Stimulated activated CD8-positive, alpha-beta memory T cell treated with anti-CD3 and anti-CD28 coated beads, Interleukin-12 subunit alpha, Interleukin-12 subunit beta, amount 100 ng/mL, for 1 hour (primary cell): ENCODE measurements at regions not wholly inside any gene's neighbourhood (a gene's known extent, or its start where the extent isn't known, plus 50 kb on each side); places are given as distances from the start of the nearest gene placed in this dataset.
"Not testable (repeated sequence)": the region's sequence is repeated elsewhere in the genome, so short reads cannot be mapped to it uniquely, and the experiment has no call there.

Experiments used
- DNase-seq: peaks from one replicate; pipeline ENCODE4 v3.0.0-alpha.2; 2020; ENCODE audit warnings: low read depth

DNA sequence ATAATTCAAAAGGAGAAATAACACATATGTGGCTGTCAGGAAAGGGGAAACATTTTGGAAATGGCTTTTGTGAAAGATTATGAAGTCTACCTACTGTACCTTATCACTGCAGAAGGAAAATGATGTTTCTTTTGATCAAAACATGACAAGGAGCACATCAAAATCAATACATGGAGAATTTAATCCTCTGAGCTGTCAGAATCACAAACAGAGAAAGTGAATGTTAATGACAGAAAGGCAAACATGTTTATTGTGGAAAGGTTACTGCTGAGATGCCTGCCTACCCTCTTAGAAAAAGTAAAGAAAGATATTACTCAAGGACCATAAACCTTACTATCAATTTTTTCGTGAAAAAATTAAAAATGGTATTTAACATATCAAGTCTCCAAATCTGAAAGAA is 794.5 kb upstream of the GYPC start:
- no peak for DNase-seq

DNA sequence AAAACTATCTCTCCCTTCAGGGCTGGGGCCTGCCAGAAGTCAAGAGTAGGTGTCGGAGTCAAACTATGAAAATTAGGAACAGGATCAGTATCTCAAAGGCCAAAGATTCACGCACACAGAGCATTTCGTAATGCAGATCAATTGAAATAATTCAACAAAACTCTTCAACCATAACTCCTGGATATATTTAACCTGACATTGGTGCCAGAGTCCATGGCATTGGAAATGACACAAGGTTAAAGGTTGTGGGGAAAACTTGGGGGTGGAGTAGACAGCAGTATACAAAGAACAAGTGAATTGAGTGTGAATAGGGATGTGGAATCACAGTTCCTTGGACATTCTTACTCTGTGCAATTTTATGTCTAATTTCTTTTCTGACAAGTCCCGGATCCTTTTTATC is 788.0 kb upstream of the GYPC start:
- no peak for DNase-seq

DNA sequence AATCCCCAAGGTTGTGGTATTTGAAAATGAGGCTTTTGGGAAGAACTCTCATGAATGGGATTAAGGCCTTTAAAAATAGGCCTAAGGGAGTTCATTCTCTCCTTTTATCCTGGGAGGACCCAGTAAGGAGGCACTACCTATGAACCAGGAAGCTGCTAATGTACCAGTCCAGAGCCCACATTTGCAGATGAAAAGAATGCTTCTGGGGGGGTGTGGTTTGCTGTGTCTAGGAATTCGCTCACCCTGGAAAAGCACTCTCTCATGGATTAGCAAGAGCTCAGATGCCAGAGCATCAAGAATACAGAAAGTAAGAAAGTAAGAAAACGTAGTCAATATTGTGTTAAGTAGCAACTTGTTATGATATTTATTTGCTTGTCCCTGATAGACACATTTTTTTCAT is 785.7 kb upstream of the GYPC start:
- no peak for DNase-seq

DNA sequence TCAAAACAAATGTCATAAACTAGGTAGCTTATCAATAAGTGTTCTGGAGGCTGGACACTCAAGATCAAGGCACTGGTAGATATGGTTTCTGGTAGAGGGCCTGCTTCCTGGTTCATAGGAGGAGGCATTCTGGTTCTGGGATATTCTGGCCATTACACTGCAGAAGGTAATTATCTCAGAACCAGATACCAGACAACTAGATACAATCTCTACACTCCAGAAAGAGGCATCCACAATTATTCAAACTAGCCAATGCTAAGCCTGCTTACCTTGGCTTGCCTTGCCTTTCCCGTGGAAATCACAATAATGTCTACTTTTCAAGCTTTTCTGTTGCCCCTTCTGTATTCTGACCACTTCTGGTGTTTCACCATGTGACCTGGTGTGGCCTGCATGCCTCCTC is 785.2 kb upstream of the GYPC start:
- DNase-seq, result no peak

DNA sequence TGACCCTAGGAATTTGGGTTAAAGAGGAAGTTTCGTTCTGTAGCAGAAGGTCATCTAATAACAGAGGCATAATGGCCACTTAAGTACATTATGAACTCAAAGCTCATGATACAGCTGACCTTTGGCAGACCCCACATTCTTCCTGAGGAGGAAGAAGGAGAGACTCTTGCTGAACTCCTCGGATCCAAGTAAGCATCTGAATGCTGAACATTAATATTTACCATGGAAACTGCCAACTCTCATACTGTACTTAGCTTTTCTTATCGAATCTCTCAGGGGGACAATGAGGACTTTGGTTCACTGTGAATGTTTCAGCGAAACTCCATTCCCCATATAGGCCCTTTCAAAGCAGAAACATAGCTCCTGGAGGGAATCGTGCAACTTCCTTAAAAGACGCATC is 781.4 kb upstream of the GYPC start:
- DNase-seq, result no peak

DNA sequence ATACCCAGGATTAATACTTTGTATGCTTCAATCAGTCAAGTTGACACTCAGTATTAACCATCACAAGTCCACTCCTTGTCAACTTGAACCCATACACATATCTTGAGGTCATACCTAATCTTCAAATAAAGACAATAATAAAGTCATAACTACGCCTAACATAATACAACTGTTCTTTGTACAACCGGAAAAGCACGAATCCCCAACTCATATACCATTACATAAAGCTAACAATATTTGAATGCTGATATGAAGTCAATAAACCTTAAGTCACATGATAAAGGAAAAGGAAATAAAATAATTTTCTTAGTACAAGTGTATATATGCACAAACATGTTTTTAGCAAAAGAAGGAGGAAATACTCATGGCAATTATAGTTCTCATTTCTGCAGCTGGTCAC is 770.6 kb upstream of the GYPC start:
- DNase-seq, result no peak

DNA sequence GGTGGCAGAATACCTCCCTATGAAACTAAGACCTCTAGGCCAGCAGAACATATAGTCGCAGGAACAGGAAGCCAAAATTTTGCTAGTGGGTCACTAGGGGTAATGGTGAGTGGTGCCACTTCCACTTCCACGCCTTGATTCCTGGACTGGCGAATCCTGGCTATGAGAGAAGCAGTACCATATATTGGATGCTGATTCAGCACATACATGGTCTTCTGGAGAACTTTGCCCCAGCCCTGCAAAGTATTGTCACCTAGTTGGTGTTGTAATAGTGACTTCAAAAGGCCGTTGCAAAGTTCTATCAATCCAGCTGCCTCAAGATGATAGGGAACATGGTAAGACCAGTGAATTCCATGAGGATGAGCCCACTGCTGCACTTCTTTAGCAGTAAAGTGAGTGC is 769.8 kb upstream of the GYPC start:
- no peak for DNase-seq

DNA sequence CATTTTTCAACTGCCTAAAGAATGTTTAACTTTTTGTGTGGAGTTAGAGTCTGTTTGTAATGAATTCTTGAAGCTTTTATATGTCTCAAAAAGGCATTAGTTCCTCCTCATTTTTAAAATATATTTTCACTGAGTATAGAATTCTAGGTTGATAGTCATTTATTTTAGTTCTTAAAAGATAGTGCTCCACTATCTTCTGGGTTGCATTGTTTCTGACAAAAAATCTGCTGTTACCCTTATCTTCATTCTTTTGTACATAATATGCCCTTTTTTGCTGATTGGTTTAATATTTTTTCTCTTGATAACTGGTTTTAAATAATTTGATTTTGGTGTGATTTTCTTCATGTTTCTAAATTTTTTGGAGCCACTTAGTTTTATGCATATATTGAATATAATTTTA is 754.7 kb upstream of the GYPC start:
- no peak for DNase-seq

DNA sequence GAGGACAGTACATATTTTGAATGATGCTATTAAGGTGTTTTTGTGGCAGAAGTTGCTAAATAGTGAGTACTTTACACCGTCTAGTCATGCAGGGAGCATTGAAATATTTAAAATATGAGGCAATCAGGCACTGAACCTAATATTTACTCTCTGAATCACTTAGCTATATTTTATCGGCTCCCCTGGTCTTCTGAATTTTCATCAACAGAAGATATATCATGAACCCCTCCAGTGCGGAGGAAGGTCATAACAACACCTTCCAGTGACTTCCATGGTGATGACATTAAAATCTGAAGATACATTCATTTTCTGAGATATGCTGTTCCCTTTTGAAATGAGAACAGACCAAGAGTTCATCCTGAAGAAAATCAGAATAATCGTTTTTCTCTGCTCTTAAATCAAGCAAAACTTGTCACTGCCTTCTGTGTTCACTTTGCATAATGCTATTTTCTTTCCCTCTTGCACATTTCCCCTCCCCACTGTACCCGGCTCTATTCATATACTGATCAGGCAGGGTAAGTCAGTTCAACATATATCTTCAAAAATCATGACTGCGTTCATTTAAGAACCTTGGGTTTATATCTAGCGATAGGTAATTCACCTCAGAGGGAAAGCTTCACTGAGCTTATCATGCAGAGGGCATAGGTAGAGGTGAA is 729.9 kb upstream of the GYPC start:
- no peak for DNase-seq

DNA sequence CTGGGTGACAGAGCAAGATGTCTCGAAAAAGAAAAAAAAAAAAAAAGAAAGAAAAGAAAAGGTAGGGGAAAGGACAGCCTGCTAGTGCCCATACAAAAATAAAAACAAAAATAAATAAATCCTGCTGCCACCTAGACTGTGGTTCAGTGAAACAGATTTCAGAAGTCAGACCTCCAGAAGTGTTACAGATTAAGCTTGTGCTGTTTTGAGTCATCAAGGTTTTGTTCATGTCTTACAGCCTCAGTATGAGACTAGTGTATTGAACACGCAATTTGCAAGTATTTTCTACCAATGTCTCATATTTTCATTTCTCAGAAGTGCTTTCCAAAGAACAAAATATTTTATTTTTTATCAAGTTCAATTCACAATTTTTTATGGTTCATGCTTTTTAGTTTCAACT is 720.4 kb upstream of the GYPC start:
- no peak for DNase-seq

DNA sequence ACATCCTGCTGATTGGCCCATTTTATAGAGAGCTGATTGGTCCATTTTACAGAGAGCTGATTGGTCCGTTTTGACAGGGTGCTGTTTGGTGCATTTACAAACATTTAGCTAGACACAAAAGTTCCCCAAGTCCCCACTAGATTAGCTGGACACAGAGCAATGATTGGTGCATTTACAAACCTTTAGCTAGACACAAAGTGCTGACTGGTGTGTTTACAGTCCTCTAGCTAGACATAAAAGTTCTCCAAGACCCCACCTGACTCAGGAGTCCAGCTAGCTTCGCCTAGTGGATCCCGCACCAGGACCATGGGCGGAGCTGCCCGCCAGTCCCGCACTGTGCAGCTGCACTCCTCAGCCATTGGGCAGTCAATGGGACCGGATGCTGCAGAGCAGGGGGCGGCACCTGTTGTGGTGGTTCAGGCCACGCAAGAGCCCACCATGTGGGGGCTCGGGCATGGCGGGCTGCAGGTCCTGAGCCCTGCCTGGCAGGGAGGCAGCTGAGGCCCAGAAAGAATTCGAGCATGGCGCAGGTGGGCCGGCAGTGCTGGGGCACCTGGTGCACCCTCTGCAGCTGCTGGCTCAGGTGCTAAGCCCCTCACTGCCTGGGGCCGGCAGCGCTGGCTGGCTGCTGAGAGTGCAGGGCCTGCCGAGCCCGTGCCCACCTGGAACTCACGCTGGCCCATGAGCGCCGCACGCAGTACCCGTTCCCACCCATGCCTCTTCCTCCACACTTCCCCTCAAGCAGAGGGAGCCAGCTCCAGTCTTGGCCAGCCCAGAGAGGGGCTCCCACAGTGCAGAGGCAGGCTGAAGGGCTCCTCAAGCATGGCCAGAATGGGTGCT is 713.2 kb upstream of the GYPC start:
- no peak for DNase-seq

DNA sequence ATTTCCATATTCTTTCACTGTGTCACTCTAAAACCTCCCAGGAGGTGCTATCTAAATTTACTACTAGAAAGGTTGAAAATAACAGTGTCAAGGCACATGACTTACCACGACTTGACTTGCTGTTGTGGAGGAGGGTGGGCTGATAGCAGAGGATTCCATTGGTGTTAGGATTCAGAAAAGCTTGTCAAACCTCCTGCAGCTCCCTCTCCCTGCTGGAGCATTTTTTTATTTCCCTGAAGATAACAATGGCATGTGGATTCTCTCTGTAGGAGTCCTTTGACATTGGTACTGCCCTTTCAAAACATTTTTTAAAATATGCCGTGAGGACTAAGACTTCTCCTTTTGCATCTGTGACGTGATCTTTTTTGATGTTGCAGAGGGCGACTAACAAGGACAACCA is 696.9 kb upstream of the GYPC start:
- no peak for DNase-seq

DNA sequence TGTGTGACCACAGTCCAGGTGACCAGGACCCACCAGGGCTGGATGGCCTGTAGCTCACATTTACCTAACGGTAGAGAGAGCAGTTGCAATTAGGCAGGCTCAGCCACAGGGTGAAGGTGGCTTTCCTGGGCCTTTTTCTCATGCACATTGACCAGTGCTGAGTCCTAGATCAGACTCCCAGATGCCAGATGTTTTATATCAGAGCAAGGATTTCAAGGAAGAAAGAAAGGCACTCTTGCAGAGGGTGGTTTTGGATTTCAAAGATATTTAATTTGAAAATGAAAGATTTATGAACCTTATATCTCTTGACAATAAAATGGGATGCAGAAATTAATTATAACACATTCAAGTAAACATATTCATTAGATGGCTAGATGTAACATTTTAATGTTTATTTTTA is 694.2 kb upstream of the GYPC start:
- no peak for DNase-seq

DNA sequence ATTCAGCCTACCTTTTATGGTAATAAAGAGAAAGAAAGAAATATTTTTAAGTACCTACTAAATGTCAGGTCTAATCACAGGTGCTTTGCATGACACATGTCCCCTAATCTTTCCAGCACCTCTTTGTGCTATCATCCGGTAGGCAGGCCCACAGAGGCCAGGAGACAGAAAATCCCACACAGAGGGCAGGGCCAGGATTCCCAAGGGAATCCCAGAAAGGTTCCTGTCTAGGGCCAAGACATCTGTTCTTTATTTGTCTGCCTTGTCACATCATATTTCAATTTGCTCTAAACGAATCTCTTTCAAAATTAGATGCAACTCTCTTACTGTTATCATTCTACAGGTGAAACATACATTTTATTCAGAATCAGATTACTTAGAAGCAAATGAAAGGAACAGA is 676.1 kb upstream of the GYPC start:
- no peak for DNase-seq

DNA sequence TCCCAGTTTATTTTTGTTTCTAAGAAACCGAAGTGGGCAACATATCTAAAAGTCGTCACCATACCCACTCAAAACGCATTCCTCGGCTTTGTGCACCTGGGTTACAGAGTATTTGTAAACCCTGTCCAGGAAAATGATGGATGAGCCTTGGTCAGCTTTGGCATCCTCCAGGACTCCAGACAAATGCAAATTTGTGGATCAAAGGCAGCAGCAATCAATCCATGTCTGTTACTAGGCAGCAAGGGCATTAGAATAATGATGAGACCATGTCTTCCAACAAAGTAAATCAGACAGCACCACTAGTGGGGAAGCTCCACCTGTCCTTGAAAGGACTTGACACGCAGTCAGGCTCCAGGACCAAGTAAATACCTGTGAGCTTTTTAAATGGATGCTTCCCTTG is 672.6 kb upstream of the GYPC start:
- DNase-seq, result no peak

DNA sequence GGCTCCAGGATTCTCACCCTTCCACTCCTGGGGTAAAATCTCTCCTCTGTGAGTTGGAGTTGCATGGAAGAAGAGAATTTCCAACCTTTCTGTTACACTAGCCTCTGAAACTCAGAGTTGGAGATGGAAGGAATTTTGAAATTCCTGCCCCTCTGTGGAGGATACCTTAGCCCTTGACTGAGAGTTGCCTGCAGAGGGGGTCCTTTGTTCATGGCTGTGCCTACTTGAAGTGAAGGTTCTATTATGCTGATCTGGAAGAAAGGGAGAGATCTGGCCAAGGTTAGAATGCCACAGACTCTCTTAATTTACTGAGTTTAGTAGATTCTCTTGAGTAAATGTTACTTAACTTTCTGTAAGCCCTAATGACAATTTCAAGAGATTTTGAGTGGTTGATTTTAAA is 626.6 kb upstream of the GYPC start:
- DNase-seq, result no peak

DNA sequence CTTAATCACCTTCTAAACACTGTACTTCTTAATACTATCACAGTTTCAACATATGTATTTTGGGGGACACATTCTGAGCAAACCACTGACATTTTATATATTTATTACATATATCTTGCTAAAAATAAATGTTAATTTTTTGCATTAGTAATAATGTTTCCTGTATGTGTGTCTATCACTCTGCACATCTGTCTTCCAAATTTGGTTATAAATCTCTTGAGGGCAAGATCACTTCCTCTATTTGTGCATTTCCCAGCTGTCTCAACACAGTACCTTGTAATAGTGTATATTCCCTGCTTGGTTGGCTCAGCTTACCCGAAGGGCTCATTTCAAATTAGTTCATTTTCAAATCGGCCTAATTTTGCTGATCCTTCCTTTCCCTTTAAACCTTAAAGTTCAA is 617.1 kb upstream of the GYPC start:
- no peak for DNase-seq

DNA sequence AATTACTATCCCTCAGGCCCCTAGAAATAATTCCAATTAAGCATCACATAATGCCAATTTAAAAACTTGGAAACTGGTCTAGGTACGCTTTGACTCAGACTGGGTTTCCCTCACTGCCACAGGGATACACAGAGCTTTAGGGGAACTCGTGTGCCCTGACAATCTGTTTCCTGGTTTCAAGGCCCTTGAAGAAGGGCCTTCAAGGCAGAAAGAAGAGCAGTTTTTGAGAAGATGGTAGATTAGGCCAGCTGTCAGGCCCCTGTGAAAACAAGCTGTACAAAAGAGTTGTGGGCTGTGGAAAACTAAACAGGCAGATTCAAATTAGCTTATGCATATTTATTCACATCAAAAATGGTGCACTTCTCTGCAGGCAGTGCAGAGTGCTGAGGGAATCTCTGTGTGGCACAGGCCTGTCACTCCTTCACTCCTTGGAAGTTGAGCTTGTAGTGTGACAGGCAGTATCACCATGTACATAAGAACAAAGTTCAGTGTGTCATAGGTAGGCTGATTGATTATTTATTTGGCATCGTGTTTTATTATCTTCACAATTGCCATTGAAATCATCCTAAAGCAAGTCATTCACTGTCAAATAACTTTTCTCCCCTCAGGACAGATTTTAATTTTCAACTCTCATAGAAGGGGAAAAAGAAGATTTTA is 614.4 kb upstream of the GYPC start:
- no peak for DNase-seq

DNA sequence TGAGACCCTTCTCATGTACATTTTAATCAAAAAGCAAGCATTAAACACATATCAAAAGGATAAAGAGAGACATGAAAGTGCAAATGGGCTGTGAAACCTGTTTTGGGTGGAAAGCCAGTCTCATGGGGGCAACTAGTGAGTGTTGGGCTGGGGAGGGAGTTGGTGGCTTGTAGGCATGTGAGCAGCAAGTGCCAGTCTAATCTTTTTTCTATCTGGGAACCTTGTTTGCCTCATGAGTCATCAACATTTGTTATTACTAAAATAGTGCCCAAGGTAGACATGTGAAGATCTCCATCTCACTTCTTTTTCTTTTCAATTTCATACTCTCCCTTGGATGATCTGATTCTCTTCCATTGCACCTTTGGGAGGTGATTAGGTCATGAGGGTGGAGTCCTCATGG is 613.9 kb upstream of the GYPC start:
- no peak for DNase-seq

DNA sequence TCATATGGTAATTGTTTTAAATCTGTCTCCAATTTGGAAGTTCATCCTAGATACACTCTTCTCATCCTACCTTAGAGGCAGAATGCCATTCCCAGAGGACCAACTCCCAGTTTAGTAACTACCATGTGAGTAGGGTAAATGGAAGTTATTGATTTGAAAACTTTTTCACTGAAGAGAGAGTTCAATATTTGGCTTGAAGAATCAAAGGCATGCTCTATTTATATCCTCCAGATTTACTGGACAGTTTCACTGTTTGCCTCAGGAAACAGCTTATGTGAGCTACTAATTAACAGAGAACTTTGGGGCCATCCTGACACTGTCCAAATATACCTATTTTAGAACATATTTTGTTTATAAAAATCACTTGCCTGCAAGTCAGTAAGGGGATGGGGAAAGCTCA is 607.2 kb upstream of the GYPC start:
- no peak for DNase-seq

DNA sequence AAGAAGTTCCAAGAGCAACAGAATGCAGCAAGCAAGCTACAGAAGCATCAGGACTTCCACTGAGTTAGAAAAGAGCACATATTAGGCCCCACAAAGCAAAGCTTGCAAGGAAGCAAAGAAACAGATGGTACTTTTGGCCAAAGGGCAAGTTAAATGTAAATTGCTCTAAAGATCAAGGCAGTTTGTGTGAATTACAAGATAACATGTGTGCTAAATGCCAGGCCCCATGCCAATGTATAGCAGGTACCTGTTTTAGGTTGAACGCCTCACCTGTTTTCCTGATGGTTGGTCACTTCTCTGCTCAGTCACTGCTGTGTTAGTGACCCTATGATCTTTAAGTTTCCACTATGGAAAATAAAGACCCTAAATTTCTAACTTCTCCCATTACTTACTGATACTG is 606.5 kb upstream of the GYPC start:
- no peak for DNase-seq

DNA sequence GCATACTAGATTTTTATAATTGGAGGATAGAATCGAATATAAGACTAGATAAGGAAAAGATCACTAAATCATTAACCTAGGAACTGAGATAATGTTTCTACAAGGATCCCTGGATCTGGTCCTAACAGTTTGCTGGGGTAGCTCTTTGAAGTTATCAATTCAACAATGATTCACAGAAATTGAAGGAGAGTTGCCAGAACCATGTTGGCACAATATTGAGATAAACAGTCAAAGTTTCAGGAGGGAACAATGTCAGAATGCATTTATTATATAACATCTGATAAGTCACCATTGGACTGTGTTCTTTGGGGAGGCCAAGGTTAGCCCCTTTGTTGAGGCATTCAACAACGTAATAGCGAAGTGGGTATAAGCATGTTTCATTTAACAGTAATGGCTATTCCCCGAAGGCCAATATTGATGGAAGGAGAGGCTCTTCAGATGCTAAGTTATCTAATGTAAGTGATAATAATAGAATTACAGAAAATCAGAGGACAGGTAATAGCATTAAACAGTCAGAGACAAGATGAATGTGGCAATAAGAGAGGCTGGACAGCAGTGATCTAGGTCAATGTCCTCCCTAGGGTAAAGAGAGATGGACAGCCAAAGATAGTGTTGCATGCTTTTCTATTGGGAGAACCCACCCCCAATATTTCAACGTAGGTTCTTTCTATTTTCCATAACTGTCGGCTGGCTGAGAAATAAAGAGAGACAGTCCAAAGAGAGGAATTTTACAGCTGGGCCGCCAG is 604.8 kb upstream of the GYPC start:
- DNase-seq, result no peak

DNA sequence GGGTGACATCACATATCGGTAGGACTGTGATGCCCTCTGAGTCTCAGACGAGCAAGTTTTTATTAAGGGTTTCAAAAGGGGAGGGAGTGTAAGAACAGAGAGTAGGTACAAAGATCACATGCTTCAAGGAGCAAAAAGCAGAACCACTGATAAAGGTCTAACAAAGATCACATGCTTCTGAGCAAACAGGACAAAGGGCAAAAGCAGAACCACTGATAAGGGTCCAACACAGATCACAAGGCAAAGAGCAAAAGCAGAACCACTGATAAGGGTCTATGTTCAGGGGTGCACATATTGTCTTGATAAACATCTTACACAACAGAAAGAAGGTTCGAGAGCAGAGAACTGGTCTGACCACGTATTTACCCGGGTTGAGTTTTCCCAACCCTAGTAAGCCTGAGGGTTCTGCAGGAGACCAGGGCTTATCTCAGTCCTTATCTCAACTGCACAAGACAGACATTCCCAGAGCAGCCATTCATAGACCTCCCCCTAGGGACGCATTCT is 604.2 kb upstream of the GYPC start:
- DNase-seq, result not testable (repeated sequence)
